NCI-H1105 (cell line): ENCODE measurements at regions not wholly inside any gene's neighbourhood (a gene's known extent, or its start where the extent isn't known, plus 50 kb on each side); places are given as distances from the start of the nearest gene placed in this dataset.
A peak's percentile ranks its signal among the peaks of the same experiment; 100 is the strongest.
"Not testable (repeated sequence)": the region's sequence is repeated elsewhere in the genome, so short reads cannot be mapped to it uniquely, and the experiment has no call there.

Source experiments
- DNase-seq: peaks from one replicate; lab custom pipeline; 2025; lab: John Stamatoyannopoulos, UW

- DNase-seq: no peak
These were observed 100.5 kb downstream of the SLC4A3 start for GRCh38 chr2:219727771-219728429.

- no peak for DNase-seq
These were observed 101.6 kb downstream of the SLC4A3 start for GRCh38 chr2:219728991-219729487.

- DNase-seq: no peak
These were observed 103.7 kb downstream of the SLC4A3 start for GRCh38 chr2:219731173-219731572.

- DNase-seq: no peak
These were observed 105.7 kb downstream of the SLC4A3 start for GRCh38 chr2:219733106-219733505.

- no peak for DNase-seq
These were observed 106.3 kb downstream of the SLC4A3 start for GRCh38 chr2:219733746-219734145.

- DNase-seq: peak; percentile 59
These were observed 108.8 kb downstream of the SLC4A3 start for GRCh38 chr2:219736209-219736608.

- DNase-seq: no peak
These were observed 109.9 kb downstream of the SLC4A3 start for GRCh38 chr2:219737270-219737691.

- no peak for DNase-seq
These were observed 111.6 kb downstream of the SLC4A3 start for GRCh38 chr2:219739066-219739465.

GRCh38 chr2:219739866-219740440, 112.5 kb downstream of the SLC4A3 start:
- no peak for DNase-seq

GRCh38 chr2:219743548-219743947, 116.1 kb downstream of the SLC4A3 start:
- DNase-seq: no peak

- no peak for DNase-seq
These were observed 116.6 kb downstream of the SLC4A3 start for GRCh38 chr2:219744066-219744465.

- DNase-seq: no peak
These were observed 117.2 kb downstream of the SLC4A3 start for GRCh38 chr2:219744600-219744999.

GRCh38 chr2:219747637-219748036, 120.2 kb downstream of the SLC4A3 start:
- no peak for DNase-seq

- no peak for DNase-seq
These were observed 121.5 kb downstream of the SLC4A3 start for GRCh38 chr2:219748671-219749570.

GRCh38 chr2:219751121-219751520, 123.7 kb downstream of the SLC4A3 start:
- not testable (repeated sequence) for DNase-seq

- DNase-seq: no peak
These were observed 125.3 kb downstream of the SLC4A3 start for GRCh38 chr2:219752726-219753125.

- no peak for DNase-seq
These were observed 131.7 kb downstream of the SLC4A3 start for GRCh38 chr2:219758907-219759680.

- no peak for DNase-seq
These were observed 132.4 kb downstream of the SLC4A3 start for GRCh38 chr2:219759801-219760200.

- no peak for DNase-seq
These were observed 137.9 kb downstream of the SLC4A3 start for GRCh38 chr2:219765231-219765911.

- no peak for DNase-seq
These were observed 139.2 kb downstream of the SLC4A3 start for GRCh38 chr2:219766658-219767057.
